ENCODE measurements at regions not wholly inside any gene's neighbourhood (a gene's known extent, or its start where the extent isn't known, plus 50 kb on each side); places are given as distances from the start of the nearest gene placed in this dataset.

- no peak for DNase-seq (ENCODE audit: low read depth)
Observed at GRCh38 chr6:37105148-37106050, 64.6 kb upstream of the PIM1 start.

GRCh38 chr6:37106051-37106363 is 63.9 kb upstream of the PIM1 start:
- no peak for DNase-seq (ENCODE audit: low read depth)

DNA sequence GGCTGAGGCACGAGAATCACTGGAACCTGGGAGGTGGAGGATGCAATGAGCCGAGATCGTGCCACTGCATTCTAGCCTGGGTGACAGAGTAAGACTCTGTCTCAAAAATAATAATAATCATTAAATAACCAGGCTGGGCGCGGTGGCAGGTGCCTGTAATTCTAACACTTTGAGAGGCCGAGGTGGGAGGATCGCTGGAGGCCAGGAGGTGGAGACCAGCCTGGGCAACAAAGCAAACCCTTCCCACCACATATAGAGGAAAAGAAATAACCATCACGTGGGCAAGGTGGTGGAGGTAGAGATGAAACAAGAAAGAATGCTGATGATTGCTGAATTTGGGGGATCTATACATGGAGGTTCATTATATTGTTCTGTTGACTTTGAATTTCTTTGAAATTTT is 63.4 kb upstream of the PIM1 start:
- no peak for DNase-seq (ENCODE audit: low read depth)

- DNase-seq (ENCODE audit: low read depth), result no peak
Observed at GRCh38 chr6:37106982-37107491, 62.9 kb upstream of the PIM1 start.

GRCh38 chr6:37109714-37110499 is 60.0 kb upstream of the PIM1 start:
- DNase-seq (ENCODE audit: low read depth), result no peak

- no peak for DNase-seq (ENCODE audit: low read depth)
Observed at GRCh38 chr6:37110500-37111461, 59.2 kb upstream of the PIM1 start.

DNA sequence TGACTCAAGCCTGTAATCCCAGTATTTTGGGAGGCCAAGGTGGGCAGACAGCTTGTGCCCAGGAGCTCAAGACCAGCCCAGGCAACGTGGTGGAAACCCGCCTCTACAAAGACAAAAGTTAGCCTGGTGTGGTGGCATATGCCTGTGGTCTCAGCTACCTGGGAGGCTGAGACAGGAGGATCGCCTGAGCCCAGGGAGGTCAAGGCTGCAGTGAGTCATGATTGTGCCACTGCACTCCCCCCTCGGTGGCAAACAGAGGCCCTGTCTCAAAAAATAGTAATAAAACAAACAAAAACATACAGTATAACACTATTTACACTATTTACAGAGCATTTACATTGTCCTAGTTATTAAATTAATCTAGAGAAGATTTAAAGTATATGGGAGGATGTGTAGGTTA is 56.0 kb upstream of the PIM1 start:
- no peak for DNase-seq (ENCODE audit: low read depth)

- DNase-seq (ENCODE audit: low read depth), result no peak
Observed at GRCh38 chr6:37114612-37115011, 55.3 kb upstream of the PIM1 start.

GRCh38 chr6:37115236-37115895 is 54.6 kb upstream of the PIM1 start:
- no peak for DNase-seq (ENCODE audit: low read depth)

DNA sequence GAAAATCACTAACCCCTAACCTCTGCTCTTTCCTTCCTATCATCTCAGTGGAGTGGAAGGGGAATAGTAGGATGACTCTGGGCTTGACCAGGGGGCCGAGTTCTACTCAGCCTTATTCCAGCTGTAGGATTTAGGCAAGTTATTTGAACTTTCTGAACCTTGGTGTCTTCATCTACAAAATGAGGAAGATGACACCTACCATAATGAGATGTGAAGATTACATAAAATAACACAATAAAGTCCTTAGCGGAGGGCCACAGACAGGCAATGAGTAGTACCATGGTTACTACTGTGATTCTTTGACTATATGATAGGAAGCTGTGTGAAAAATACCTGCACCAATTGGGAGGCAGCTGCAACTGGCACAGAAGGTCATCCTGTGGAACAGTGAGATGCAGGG is 53.6 kb upstream of the PIM1 start:
- no peak for DNase-seq (ENCODE audit: low read depth)

GRCh38 chr6:37119387-37119886 is 50.5 kb upstream of the PIM1 start:
- DNase-seq (ENCODE audit: low read depth), result no peak
